HG03066 (cell line): ENCODE measurements at regions not wholly inside any gene's neighbourhood (a gene's known extent, or its start where the extent isn't known, plus 50 kb on each side); places are given as distances from the start of the nearest gene placed in this dataset.
"Not testable (repeated sequence)": the region's sequence is repeated elsewhere in the genome, so short reads cannot be mapped to it uniquely, and the experiment has no call there.

ENCODE experiments used
- ATAC-seq: cut with Tn5 transposase; IDR thresholded peaks from one replicate; pipeline ENCODE4 v1.9.1; 2021; ENCODE audit warnings: low read depth; ENCODE audit not compliant: unreplicated experiment

DNA sequence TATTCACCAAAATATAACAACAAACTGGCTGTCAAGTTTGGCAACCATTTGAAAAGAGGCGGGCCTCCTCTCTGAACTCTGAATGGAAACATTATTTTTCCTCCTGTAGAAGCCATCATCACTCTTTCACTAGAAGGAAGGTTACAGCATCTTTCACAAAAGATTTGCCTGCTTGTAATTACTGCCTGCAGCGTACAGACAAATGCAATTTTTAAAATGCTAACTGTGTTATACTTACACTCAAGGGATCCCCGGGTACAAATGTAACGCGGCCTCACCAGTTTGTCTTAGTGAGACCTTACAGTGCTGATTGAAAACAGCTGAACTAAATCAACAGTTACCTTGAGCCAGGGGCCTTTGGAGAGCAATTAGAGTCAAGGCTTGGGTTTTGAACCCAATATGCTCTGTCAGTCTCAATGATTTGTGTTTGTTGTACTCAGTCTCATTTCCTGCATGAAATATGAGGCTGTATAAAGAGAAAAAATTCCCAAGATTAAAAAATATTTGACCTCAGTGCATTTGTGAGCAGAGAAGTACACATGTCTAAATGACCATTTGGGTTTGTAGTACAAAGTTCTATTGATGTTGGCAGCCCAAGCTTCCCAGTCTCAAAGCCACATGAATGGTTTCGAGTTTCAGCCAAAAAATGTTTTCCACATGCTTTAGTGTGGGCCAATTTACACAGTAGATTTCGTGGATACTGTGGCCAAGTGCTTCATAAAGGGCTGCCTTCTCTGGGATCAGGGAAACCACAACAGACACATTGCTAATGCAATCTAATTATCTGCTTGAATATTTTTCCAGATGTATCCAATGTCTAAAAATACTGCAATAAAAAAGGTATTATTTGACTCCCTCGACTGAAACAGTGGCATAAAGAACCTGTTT lies 500.0 kb downstream of the SPATA31D1 start:
- no peak for ATAC-seq

DNA sequence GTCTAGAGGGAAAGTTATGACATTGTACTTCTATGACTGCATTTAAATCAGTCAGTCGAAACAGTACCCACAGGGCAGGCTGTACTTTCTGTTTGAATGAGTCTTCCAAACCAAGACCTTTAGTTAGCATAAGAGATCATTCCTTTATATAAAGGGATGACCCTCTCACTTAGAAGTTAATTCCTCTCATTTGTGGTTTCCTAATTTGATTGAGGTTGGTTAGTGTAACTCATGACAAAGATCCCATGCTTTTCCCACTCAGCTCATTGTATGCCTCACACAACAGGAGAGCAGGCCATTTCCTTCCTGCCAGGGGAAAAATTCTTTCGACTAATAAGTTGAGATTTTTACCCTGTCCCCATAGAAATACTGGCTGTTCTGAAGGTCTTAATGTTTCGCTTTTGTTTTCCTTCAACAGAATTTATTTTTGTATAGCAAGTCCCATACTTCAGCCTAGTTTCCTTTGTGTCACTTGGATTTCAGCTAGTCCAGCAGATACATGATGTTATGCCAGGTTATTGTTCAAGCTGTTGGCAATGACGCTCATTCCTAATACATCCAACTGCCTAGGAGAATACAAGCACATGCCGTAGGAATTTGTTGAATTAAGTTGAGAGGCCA lies 500.7 kb downstream of the SPATA31D1 start:
- ATAC-seq: no peak

DNA sequence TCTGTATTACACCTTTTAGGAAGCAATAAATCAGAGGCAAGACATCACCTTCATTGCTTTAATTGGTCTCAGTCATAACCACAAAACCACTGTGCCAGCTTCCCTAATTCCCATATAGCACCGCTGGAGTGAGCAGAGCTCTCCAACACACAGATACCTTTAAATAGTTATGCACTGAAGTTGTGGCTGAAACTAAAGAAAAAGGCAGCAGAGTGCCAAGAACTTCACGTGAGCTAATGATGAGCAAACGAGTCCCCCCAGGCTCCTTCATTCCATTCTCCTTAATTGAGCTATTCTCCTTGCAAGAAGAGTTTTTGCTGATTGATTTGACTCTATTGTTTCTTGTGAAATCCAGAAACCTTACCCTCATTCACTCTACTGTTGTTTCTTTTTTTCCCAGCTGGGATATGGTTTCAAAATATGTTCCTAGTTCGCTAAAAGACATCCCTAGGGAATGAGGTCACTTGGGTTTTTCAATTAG lies 501.5 kb downstream of the SPATA31D1 start:
- ATAC-seq: no peak

DNA sequence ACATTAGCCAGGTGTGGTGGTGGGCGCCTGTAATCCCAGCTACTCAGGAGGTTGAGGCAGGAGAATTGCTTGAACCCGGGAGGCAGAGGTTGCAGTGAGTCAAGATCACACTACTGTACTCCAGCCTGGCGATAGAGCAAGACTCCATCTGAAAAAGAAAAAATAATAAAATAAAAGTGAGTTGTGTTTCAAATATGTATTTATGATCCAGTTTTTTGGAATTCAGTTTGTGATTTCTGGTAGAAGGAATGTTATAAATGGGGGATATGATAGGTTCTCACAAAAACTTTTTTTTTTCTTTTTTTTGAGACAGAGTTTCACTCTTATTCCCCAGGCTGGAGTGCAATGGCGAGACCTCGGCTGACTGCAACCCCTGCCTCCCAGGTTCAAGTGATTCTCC lies 502.2 kb downstream of the SPATA31D1 start:
- not testable (repeated sequence) for ATAC-seq

DNA sequence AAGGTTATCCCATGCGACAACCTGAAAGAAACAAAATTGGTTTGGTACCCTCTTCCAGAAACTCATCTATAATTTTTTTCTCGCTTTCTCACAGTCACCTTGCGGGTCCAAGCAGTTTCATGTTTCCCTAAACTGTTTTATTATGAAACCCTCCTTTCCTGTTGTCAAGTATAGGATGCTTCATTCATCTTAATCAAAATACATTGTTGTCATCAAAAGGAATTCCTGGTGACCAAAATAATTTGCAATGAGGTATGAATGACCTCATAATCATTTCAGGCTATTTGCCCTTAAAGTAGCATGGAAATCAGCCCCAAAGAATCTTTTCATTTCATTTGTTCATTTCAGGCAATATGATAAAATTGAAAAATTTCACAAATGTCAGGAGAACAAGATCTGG lies 503.0 kb downstream of the SPATA31D1 start:
- no peak for ATAC-seq

DNA sequence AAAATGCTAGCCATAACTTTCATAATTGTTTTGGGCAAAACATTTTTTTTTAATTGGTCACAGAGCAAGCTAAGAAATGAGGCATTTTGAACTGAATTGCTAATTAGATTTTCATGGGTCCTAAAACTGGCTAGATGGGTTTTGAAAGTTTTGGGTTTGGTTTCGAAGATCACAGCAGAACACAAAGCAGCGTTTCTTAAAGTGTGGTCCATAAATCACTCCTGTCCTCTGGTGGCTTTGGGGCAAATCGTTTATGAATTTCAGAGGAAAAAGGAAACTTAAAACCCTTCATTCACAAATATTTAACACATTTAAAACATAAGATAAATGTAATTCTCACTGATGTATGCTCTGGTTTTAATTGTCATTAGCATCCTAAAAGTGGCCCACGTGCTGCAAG lies 503.7 kb downstream of the SPATA31D1 start:
- ATAC-seq: no peak

DNA sequence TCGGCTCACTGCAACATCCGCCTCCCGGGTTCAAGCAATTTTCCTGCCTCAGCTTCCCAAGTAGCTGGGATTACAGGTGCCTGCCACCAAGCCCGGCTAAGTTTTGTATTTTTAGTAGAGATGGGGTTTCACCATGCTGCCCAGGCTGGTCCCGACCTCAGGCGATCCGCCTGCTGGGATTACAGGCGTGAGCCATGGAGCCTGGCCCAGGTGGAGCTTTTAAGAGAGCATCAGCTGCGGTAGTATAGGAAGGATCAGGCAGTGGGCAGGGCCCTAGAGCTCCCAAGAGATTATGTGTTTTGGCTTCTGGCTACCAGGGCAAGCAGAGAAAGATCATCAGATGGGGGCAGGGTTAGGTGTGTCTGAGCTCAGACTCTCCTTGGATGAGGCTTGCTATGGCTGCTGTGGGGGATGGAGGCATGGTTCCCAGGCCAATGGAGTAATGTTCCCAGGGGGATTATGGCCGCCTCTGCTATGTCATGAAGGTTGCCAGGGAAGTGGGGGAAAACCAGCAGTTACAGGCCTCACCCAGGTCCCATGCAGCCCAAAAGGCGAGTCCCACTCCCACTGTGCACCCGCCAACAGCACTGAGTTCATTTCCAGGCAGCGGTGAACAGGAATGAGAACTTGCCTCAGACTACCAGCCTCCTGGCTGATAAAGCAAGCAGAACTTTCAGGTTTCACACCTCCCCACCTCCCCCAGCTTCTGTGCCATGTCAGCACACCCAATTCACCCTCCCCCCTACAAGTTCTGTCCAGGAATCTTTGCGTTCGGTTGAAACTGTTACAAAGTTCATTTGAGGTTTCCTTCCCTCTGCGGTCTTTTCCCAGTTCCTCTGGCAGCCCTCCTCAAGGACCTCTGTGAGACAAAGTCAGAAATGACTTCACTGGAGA lies 507.6 kb downstream of the SPATA31D1 start:
- ATAC-seq: no peak

DNA sequence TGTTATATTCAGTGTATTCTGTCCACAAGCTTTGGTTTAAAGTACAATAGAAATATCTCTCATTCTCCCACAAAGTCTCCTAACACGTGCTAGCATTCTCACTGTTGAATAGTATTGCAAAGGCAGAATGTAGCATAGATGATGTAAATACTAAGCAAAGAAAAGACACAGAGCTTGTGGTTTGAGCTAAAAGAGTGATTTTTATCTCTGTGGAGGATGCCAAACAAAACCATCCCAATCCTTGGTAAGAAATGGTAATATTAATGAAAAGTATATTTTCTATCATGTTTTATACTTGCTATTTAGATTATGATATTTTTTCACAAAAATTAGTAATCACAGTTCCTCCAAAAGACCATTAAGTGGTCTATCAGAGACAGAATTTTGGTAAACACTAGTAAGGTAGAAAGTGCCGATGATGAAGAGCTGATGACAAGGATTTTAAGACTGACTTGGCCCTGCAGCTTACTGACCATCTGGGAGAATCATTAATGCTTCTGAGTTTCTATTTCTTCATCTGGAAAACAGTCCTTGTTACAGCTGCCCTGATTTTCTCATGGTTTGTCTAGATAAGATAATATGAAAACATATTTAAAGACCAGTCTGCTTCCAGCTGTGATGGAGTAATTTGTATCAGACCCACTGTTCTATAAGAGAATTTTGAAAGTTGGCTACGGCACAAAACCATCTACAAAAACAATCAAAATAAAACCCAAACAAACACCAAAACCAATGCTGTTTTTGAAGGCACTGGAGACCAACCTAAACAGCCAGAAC lies 510.2 kb downstream of the SPATA31D1 start:
- no peak for ATAC-seq

DNA sequence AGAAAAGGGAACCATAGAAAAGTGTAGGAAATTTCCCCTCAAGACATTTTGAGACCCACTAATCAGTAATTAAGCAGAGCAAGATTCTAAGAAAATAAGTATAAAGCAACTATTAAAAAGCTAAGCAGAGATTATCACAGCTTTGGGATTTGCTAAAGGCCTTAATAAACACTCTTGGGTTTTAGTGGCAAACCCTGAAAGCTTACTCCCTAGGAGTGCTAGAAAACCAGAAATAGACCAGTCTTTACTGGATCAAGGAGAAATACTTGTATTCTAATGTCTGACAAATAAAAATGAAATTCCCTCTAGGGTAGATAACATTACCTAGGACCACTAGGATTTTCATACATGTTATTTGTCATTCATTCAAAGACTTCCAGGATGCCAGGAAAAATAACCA lies 510.8 kb downstream of the SPATA31D1 start:
- ATAC-seq: no peak

DNA sequence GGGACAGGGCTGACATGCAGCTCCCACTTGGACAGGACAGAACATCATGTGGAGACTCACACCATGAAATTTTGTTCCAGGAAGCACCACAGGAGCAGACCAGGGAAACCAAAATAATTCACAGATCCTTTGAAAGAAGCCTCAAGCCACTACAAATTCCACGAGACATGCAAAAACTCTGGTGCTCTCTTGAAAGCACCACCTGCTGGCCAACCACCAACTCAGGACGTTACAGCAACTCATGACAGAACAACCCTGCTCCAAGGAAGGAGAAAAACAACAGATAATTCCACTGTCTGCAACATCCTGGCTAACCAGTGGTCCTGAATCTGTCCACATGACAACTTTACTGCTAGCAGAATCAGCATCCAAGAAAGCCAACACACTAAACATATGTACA lies 516.0 kb downstream of the SPATA31D1 start:
- ATAC-seq: no peak

DNA sequence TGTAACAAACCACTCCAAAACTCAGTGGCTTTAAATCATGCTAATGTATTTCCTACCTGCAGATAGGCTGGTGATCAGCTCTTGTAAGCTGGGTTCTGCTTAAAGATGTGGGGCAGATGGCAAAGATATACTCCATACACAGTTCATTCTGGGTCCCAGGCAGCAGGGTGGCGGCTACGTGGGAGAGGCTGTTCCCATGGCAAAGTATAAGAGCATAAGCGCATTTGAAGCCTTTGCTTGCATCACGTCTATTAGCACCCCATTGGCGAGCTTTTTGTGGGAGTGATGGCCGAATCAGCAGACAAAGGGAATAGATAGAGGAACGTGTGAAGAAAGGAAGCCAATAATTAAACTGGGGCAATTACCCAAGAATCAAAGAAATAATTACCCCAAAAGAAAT lies 523.1 kb downstream of the SPATA31D1 start:
- ATAC-seq: no peak

DNA sequence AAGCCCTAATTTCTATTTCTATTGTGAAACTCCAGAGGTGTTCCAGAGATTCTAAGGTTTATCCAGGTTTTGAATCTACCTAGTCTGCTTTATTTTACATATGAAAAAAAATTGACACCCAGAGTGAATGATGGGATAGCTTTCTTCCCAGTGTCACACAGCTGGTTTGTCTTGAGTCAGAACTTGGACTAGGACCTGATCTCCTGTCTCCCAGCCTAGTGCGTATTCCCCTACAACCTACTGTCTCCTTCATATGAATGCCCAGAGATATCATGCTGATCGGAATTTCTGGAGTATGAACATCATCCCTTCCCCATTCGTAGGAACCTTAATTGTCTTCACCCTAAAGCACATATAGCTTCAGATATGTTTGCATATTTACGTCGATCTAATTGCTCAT lies 524.2 kb downstream of the SPATA31D1 start:
- no peak for ATAC-seq

DNA sequence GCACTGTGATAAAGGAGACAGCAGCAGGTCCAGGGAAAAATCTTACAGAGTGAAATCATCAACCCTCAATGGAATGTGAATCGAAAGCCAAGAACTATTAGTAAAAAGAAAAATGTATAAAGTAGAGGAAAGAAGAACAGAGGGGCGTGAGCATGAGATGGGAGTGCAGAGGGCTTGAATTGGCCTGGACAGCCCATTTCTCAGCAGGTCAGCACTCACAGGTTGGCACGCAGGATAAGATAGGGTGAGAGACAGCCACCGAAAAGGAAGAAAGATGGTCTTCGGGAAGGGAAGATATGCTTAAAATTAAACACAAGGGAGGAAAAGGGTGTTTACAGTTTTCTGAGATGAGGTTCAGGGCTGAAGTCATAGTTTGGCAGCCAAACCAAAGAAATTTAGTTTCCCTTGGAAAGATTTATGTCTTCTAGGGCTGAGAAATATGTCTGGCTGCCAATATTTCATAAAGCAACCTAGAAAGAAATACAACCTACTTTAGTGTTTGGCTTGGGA lies 524.7 kb downstream of the SPATA31D1 start:
- ATAC-seq: no peak

DNA sequence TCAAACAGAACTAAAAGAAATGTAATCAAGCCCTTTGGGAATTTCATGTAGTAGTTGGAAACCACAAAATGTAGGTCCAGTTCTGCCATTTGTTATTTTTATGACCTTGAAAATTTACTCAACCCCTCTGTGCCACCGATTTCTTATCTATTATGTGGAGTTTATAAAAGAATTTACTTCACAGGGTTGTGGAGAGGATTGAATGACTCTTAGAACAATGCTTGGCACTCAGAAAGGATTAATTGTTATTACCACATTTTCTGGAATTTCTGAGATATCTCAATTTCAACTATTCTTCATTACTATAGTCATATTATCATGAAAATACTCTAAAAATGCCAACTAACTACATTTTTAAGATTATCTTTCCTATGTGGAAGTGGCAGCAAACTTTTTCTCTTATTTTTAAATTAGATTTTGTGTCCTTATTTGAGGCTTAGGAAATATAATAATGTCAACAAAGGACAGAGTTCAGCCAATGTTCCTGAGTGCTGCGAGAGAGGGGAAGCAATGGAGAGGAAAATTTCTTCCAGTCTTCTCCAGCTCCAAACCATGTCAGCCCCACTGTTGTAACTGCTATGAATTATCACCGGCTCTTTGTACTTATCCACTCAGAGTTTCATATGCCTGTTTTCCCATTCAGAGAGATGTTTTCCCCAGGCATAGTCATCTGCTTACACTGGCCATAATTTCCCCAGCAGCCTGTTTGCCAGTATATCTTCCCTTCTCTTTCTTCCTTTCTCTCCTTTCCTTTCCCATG lies 525.6 kb downstream of the SPATA31D1 start:
- ATAC-seq: no peak

DNA sequence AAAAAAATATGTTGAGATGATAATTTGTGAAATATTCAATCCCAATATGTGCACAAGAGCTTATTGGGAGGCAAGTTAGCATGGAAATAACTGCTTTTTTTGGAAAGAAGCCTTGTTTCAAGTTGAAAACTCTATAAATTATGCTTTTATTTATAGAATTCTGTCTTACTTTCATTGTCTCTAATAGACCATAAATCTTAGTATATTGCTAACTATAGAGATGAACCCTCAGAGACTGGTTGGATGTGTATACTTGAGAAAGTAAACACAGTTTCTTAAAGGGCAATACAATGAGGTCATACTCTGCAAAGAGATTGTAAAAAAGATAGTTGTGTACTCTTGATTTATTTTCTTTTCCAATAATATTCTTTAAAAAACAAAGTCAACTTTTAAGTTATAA lies 530.3 kb downstream of the SPATA31D1 start:
- ATAC-seq: no peak

DNA sequence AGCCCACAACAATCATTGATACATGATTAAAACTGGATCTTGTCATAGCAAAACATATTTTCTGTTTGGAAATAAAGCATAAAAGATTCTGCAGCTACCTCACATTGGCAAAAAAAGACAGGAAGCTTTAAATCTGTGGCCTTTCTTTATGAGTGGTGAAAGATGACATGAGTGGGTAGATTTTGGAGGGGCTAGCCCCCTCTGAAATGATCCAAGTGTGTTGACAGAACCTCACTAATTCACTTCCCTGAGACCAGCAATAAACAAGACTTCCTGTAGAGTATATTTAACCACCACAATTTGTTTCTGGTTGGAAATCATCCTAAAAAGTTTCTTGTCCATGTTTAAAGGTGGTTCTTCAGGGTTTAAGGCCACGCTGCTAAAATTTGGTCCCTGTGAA lies 530.8 kb downstream of the SPATA31D1 start:
- ATAC-seq: no peak

DNA sequence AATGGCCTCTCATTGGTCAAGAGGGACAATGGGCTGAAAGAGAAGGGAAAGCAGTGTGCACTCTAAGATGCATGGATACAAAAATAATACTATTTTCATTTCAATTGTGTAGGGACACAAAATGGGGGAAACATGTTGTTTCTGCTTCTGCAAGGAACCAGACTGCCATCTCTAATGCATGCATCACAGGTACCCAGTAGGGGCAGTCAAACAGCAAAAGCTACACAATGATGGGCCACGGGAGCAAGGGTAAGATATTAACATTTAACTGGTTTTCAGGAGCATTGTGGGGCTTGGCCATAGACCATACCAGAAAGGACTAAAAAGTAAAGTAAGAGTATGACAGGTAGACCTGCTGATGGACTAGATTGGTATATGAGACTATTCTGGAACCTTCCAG lies 535.8 kb downstream of the SPATA31D1 start:
- no peak for ATAC-seq

DNA sequence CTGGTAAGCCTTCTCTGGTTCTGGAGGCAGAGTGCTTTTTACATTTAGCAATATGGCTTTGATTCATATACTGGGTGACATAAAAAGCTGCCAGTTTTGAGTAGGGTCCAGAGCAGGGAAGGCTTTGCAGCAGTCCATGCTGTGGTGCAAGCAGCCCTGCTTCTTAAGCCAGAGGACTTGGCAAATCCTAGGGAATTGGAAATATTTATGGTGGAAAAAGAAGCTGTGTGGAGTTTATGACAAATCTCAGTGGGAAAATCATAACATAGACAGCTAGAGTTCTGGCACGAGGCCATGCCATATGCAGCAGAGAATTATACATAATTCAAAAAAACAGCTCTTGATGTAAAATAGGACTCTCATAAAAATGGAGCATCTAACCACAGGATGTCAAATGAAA lies 536.4 kb downstream of the RASEF start:
- ATAC-seq: no peak

DNA sequence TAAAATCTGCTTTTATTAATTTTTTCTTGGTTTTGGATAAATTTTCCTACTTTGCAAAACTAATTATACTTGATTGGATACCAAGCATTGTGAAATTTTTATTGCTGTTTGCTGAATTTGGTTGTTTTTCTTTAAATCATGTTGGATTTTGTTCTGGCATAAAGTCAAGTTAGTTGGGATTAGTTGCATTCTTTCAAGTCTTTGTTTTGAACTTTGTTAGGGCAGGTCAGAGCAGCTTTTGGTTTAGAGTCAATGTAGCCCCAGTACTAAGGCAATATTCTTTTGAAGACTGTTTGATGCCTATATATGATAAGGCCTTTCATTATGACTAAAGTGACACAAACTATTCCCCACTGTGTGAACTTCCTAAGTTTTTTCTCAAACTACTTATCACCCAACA lies 531.1 kb downstream of the RASEF start:
- no peak for ATAC-seq
